ENCODE measurements at regions not wholly inside any gene's neighbourhood (a gene's known extent, or its start where the extent isn't known, plus 50 kb on each side); places are given as distances from the start of the nearest gene placed in this dataset.

GRCh38 chr21:38887062-38887686, 81.4 kb downstream of the ETS2 start (continued):
- TF ChIP-seq TRIM28 (IDR thresholded peaks at IDR 0.05; ENCODE audit: borderline replicate concordance, low read length) (peak; percentile 99), ZNF155 (tag by site-specific recombination; IDR thresholded peaks at IDR 0.05) (peak; percentile 10; the same call in 1 of the 2 replicates)

- ChIA-PET POLR2A (no interaction called here), CTCF (interaction anchor here (0.6 kb wide), 1 partner anchor 378 kb away, joined by 4 read pairs; no protein-coding TSS in a partner anchor)
- H3K4me1 ChIP-seq (ENCODE audit: control insufficient read depth, insufficient read depth, low read length), result no peaks in the 10 kb centered on the region
- no peaks in the 10 kb centered on the region for H3K9me3 ChIP-seq (ENCODE audit: control insufficient read depth, insufficient read depth, low read depth, low read length)
- no peak overlapping the region for H3K4me3 ChIP-seq (ENCODE audit: low read depth, low read length)
- TF ChIP-seq ZNF366 (tag by site-specific recombination; conservative IDR thresholded peaks at IDR 0.05) (no peak), ZNF341 (tag by site-specific recombination; IDR thresholded peaks at IDR 0.05; ENCODE audit: low read depth) (no peak), HOXC10 (CRISPR knock-in tag; IDR thresholded peaks at IDR 0.05) (no peak), ZNF19 (tag by site-specific recombination; IDR thresholded peaks at IDR 0.05; ENCODE audit: low read depth) (no peak), ZNF792 (tag by site-specific recombination; IDR thresholded peaks at IDR 0.05) (no peak), ZNF423 (tag by site-specific recombination; IDR thresholded peaks at IDR 0.05) (no peak), ZNF18 (tag by site-specific recombination; IDR thresholded peaks at IDR 0.05) (no peak), ZNF529 (tag by site-specific recombination; IDR thresholded peaks at IDR 0.05; ENCODE audit: insufficient replicate concordance) (no peak), ZFP41 (tag by site-specific recombination; IDR thresholded peaks at IDR 0.05; ENCODE audit: borderline replicate concordance) (no peak), ZNF639 (tag by site-specific recombination; IDR thresholded peaks at IDR 0.05) (no peak), ZNF23 (tag by site-specific recombination; IDR thresholded peaks at IDR 0.05; ENCODE audit: borderline replicate concordance) (no peak), ZNF521 (tag by site-specific recombination; IDR thresholded peaks at IDR 0.05) (no peak), SP3 (tag by site-specific recombination; IDR thresholded peaks at IDR 0.05) (no peak)
- no peaks in the 10 kb centered on the region for H3K36me3 ChIP-seq (ENCODE audit: control insufficient read depth in 2 of 2, insufficient read depth in 1 of 2, low read length in 2 of 2)
- H3K27ac ChIP-seq (ENCODE audit: extremely low read depth, low read depth, low read length), result no peak overlapping the region
Measured at GRCh38 chr21:38885909-38886308, 80.2 kb downstream of the ETS2 start.

GRCh38 chr21:38884440-38884839, 78.7 kb downstream of the ETS2 start:
- ChIA-PET CTCF (no interaction called here), POLR2A (no interaction called here)
- no peak overlapping the region for H3K4me3 ChIP-seq (ENCODE audit: low read depth, low read length)
- no peaks in the 10 kb centered on the region for H3K36me3 ChIP-seq (ENCODE audit: control insufficient read depth in 2 of 2, insufficient read depth in 1 of 2, low read length in 2 of 2)
- no peaks in the 10 kb centered on the region for H3K4me1 ChIP-seq (ENCODE audit: control insufficient read depth, insufficient read depth, low read length)
- no peak overlapping the region for H3K27ac ChIP-seq (ENCODE audit: extremely low read depth, low read depth, low read length)
- no peaks in the 10 kb centered on the region for H3K9me3 ChIP-seq (ENCODE audit: control insufficient read depth, insufficient read depth, low read depth, low read length)
- TF ChIP-seq ZNF473 (tag by site-specific recombination; IDR thresholded peaks at IDR 0.05) (no peak), ZNF354C (tag by site-specific recombination; IDR thresholded peaks at IDR 0.05; ENCODE audit: borderline replicate concordance, low read depth) (no peak), ZNF132 (tag by site-specific recombination; IDR thresholded peaks at IDR 0.05; ENCODE audit: borderline replicate concordance) (no peak), OSR2 (tag by site-specific recombination; IDR thresholded peaks at IDR 0.05) (no peak), ZNF157 (tag by site-specific recombination; IDR thresholded peaks at IDR 0.05) (no peak), ZNF654 (tag by site-specific recombination; IDR thresholded peaks at IDR 0.05; ENCODE audit: low read depth) (no peak), OVOL3 (tag by site-specific recombination; IDR thresholded peaks at IDR 0.05) (no peak), MEIS1 (CRISPR knock-in tag; IDR thresholded peaks at IDR 0.05; ENCODE audit: borderline replicate concordance) (no peak), ZNF423 (tag by site-specific recombination; IDR thresholded peaks at IDR 0.05) (no peak), ZFP3 (tag by site-specific recombination; IDR thresholded peaks at IDR 0.05; ENCODE audit: low read depth) (no peak), REST (tag by site-specific recombination; IDR thresholded peaks at IDR 0.05) (no peak), ZNF221 (tag by site-specific recombination; IDR thresholded peaks at IDR 0.05; ENCODE audit: borderline replicate concordance) (no peak)
